SH-SY5Y (cell line): ENCODE measurements at regions not wholly inside any gene's neighbourhood (a gene's known extent, or its start where the extent isn't known, plus 50 kb on each side); places are given as distances from the start of the nearest gene placed in this dataset.

Experiments
- GATA2 ChIP-seq: IDR thresholded peaks from 2 replicates; pipeline ENCODE4 v1.6.1; 2011; ENCODE audit warnings: mild to moderate bottlenecking, low read depth, low read length
- GATA3 ChIP-seq: IDR thresholded peaks from 2 replicates; pipeline ENCODE4 v1.6.1; 2011; ENCODE audit warnings: low read depth, mild to moderate bottlenecking, low read length, moderate library complexity

- TF ChIP-seq GATA2 (no peak), GATA3 (no peak)
Measured at GRCh38 chr15:92521624-92522008, 127.9 kb downstream of the ST8SIA2 start.

GRCh38 chr15:92520914-92521623, 127.4 kb downstream of the ST8SIA2 start:
- TF ChIP-seq GATA2 (no peak), GATA3 (no peak)

- no peak for TF ChIP-seq GATA3
- no peak for TF ChIP-seq GATA2
Measured at GRCh38 chr15:92519709-92520108, 126.0 kb downstream of the ST8SIA2 start.
